Left ventricle myocardium inferior (tissue), 1 donor: ENCODE measurements at regions not wholly inside any gene's neighbourhood (a gene's known extent, or its start where the extent isn't known, plus 50 kb on each side); places are given as distances from the start of the nearest gene placed in this dataset.

Source experiments
- DNase-seq: peaks from one replicate; pipeline ENCODE4 v3.0.0-alpha.2; 2020
- H3K27ac ChIP-seq: fragments of 200-600 bp; replicated peaks from 2 replicates; pipeline ENCODE4 v1.8.0; 2021
- H3K27me3 ChIP-seq: fragments of 200-600 bp; 2 replicates; pipeline ENCODE4 v1.8.0; 2021; ENCODE audit warnings: low read depth
- H3K36me3 ChIP-seq: fragments of 200-600 bp; 2 replicates; pipeline ENCODE4 v1.8.0; 2021
- H3K4me1 ChIP-seq: fragments of 200-600 bp; 2 replicates; pipeline ENCODE4 v1.8.0; 2021
- H3K4me3 ChIP-seq: fragments of 200-600 bp; 2 replicates; pipeline ENCODE4 v1.8.0; 2021; ENCODE audit warnings: mild to moderate bottlenecking, moderate library complexity
- H3K9me3 ChIP-seq: fragments of 200-600 bp; replicated peaks from 2 replicates; pipeline ENCODE4 v1.8.0; 2021
- intact Hi-C: fragments of 100-400 bp; cut with micrococcal nuclease; formaldehyde crosslinking; loops from one replicate; pipeline ENCODE4 v1.11.0; 2022
- TF ChIP-seq, protein P1 (sequence below): fragments of 200-600 bp; IDR thresholded peaks from 2 replicates; pipeline ENCODE4 v1.8.0; 2021; ENCODE audit warnings: antibody characterized with exemption, mild to moderate bottlenecking, borderline replicate concordance
- donor health status: DM: no; HTN: yes; CAD: no; lungs with severe emphysema.

DNA sequence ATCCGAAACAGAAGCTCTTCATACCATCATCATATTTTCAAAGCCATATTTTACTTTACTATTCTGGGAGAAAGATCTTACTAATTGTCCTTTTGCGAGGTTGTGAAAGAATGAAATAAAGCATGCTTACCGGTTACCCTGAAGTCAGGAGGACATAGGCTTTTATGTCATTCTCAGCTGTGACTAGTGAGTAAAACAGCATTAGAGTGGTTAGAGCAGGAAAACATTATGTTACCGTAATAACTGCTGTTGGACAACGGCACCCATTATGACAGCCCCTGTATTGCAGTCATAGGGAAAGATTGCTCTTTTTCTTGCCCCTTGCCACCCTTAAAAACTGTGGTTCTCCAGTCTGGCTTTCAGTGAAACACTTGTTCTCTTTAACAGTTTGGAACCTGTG lies 1035.7 kb downstream of the ZPLD1 start:
- no peaks in the 10 kb centered on the region for H3K27me3 ChIP-seq
- intact Hi-C loops, result no loop called here
- H3K27ac ChIP-seq, result no peak overlapping the region
- TF ChIP-seq, protein P1, sequence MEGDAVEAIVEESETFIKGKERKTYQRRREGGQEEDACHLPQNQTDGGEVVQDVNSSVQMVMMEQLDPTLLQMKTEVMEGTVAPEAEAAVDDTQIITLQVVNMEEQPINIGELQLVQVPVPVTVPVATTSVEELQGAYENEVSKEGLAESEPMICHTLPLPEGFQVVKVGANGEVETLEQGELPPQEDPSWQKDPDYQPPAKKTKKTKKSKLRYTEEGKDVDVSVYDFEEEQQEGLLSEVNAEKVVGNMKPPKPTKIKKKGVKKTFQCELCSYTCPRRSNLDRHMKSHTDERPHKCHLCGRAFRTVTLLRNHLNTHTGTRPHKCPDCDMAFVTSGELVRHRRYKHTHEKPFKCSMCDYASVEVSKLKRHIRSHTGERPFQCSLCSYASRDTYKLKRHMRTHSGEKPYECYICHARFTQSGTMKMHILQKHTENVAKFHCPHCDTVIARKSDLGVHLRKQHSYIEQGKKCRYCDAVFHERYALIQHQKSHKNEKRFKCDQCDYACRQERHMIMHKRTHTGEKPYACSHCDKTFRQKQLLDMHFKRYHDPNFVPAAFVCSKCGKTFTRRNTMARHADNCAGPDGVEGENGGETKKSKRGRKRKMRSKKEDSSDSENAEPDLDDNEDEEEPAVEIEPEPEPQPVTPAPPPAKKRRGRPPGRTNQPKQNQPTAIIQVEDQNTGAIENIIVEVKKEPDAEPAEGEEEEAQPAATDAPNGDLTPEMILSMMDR, result no peak
- H3K4me3 ChIP-seq, result no peak overlapping the region
- no peaks in the 10 kb centered on the region for H3K36me3 ChIP-seq
- no peaks in the 10 kb centered on the region for H3K9me3 ChIP-seq
- H3K4me1 ChIP-seq, result no peaks in the 10 kb centered on the region
- DNase-seq, result no peak

DNA sequence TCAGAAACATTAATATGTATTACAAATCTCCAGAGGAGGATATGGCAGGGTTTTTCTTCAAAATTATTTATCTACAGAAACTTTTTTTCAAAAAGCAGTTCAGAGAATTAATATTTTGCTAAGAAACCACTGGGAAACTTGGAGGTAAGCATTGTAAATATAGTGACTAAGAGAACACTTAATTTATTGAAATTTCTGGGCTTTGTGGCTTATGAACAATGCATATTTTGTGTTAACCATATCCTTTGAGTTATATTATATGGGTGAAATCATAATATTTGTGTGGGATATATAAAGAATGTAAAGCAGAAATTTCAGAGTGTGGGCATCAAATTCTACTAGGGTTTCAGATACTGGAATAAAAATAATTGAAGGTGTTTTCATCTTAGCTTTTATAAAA lies 1059.2 kb downstream of the ZPLD1 start:
- Histone ChIP-seq H3K4me1 (no peaks in the 10 kb centered on the region), H3K27me3 (no peaks in the 10 kb centered on the region), H3K27ac (no peak overlapping the region), H3K4me3 (no peak overlapping the region), H3K36me3 (no peaks in the 10 kb centered on the region), H3K9me3 (no peaks in the 10 kb centered on the region)
- intact Hi-C loops, result no loop called here
- TF ChIP-seq, protein P1, result no peak
- no peak for DNase-seq

DNA sequence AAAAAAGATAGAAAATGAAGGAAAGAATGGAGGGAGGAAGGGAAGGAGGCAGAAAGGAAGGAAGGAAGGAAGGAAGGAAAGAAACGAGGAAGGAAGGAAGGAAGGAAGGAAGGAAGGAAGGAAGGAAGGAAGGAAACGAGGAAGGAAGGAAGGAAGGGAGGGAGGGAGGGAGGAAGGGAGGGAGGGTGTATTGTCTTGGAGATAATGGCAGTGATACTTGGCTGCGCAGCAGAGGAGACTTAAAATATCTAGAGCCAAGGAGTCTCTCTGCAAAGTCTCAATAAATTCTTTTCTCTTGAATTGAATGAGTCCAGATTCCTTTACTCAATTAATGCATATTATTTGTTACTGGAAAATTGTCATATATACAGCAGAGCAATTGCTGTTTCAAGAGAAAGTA lies 1059.7 kb downstream of the ZPLD1 start:
- intact Hi-C loops, result no loop called here
- Histone ChIP-seq H3K4me1 (no peaks in the 10 kb centered on the region), H3K4me3 (no peak overlapping the region), H3K27ac (no peak overlapping the region), H3K36me3 (no peaks in the 10 kb centered on the region), H3K27me3 (no peaks in the 10 kb centered on the region), H3K9me3 (no peaks in the 10 kb centered on the region)
- TF ChIP-seq, protein P1, result no peak
- DNase-seq, result no peak

DNA sequence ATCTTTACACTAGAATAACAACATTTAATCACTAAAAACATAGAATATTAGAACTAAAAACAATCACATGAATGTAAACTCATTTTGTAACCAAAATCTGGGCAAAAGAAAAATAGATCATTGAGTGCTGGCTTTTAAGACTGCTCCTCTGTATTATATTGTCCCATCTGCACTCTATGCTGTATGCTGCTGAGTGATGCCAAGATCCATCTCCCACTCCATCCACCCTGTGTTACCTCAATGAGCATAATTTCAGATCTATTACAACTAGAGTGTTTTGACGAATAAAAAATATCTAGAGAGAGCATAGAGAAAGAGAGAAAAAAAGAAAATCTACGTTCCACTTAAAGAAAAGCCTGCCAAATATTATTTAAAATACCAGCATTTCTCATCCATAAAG lies 1060.4 kb downstream of the ZPLD1 start:
- Histone ChIP-seq H3K4me1 (no peaks in the 10 kb centered on the region), H3K27me3 (no peaks in the 10 kb centered on the region), H3K36me3 (no peaks in the 10 kb centered on the region), H3K27ac (no peak overlapping the region), H3K9me3 (no peaks in the 10 kb centered on the region), H3K4me3 (no peak overlapping the region)
- DNase-seq, result no peak
- intact Hi-C loops, result no loop called here
- TF ChIP-seq, protein P1, result no peak

DNA sequence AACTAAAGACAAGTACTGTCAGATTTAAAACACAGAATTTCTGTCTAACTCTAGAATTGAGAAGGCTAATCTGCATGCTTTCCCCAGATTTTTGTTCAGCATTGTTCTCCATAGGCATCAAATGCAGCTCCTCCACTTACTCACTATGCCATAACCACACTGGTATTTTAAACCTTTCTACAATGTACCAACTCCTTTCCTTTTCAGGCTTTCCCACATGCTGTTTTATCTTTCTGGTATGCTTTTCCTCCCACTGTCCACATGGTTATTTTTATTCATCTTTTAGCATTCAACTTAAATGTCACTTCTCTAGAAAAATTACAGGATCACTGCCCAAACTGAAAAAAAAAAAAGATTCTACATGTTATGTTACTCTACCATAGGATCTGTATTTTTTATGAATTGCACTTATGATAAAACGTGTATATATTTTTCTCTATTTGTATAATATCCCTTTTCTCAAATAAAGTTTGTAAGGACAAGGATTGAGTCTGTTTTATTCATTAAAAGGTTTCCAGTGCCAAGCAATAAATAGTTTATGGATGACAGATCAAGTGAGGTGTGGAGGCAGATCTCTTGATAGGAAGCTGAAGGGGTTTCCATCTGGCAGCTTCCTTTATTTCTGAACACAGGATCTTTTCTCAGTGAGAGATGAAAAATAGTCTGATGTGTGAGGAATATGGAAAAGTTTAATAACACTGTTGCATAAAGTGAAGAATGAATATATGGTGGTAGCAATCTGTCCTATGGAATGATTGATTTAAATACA lies 1064.5 kb downstream of the ZPLD1 start:
- intact Hi-C loops, result no loop called here
- TF ChIP-seq, protein P1, result no peak
- H3K9me3 ChIP-seq, result no peaks in the 10 kb centered on the region
- no peaks in the 10 kb centered on the region for H3K36me3 ChIP-seq
- no peaks in the 10 kb centered on the region for H3K4me1 ChIP-seq
- no peak for DNase-seq
- H3K4me3 ChIP-seq, result no peak overlapping the region
- no peaks in the 10 kb centered on the region for H3K27me3 ChIP-seq
- no peak overlapping the region for H3K27ac ChIP-seq
